HEK293T (cell line): ENCODE measurements at regions not wholly inside any gene's neighbourhood (a gene's known extent, or its start where the extent isn't known, plus 50 kb on each side); places are given as distances from the start of the nearest gene placed in this dataset.

Source experiments
- FOXA1 ChIP-seq: fragments of 450-650 bp; IDR thresholded peaks from 2 replicates; pipeline ENCODE4 v1.6.1; 2016; ENCODE audit warnings: mild to moderate bottlenecking
- FOXM1 ChIP-seq: fragments of 450-650 bp; IDR thresholded peaks from 2 replicates; pipeline ENCODE4 v1.6.1; 2017; ENCODE audit warnings: mild to moderate bottlenecking, borderline replicate concordance
- HDGF ChIP-seq: fragments of 450-650 bp; IDR thresholded peaks from 2 replicates; pipeline ENCODE4 v1.6.1; 2017; ENCODE audit warnings: antibody characterized with exemption, borderline replicate concordance
- NFRKB ChIP-seq: fragments of 450-650 bp; IDR thresholded peaks from 2 replicates; pipeline ENCODE4 v1.6.1; 2016; ENCODE audit warnings: mild to moderate bottlenecking, moderate library complexity
- PKNOX1 ChIP-seq: fragments of 450-650 bp; IDR thresholded peaks from 2 replicates; pipeline ENCODE4 v1.6.1; 2016
- SP1 ChIP-seq: fragments of 450-650 bp; IDR thresholded peaks from 2 replicates; pipeline ENCODE4 v1.6.1; 2017
- TARDBP ChIP-seq: fragments of 450-650 bp; IDR thresholded peaks from 2 replicates; pipeline ENCODE4 v1.6.1; 2016

GRCh38 chr1:194155962-194156361 lies 969.5 kb upstream of the B3GALT2 start:
- TF ChIP-seq FOXM1 (no peak), HDGF (no peak), SP1 (no peak), PKNOX1 (no peak), TARDBP (no peak), NFRKB (no peak), FOXA1 (no peak)
